ENCODE measurements at regions not wholly inside any gene's neighbourhood (a gene's known extent, or its start where the extent isn't known, plus 50 kb on each side); places are given as distances from the start of the nearest gene placed in this dataset.

- no peak for DNase-seq (ENCODE audit: low read depth, low spot score)
Observed at GRCh38 chr13:107764046-107764445, 451.3 kb downstream of the LIG4 start.

- DNase-seq (ENCODE audit: low read depth, low spot score): no peak
Observed at GRCh38 chr13:107753748-107754147, 461.6 kb downstream of the LIG4 start.

- DNase-seq (ENCODE audit: low read depth, low spot score): no peak
Observed at GRCh38 chr13:107753291-107753690, 462.0 kb downstream of the LIG4 start.

- no peak for DNase-seq (ENCODE audit: low read depth, low spot score)
Observed at GRCh38 chr13:107743983-107744382, 471.4 kb downstream of the LIG4 start.

GRCh38 chr13:107743526-107743925, 471.8 kb downstream of the LIG4 start:
- no peak for DNase-seq (ENCODE audit: low read depth, low spot score)

- no peak for DNase-seq (ENCODE audit: low read depth, low spot score)
Observed at GRCh38 chr13:107743100-107743499, 472.2 kb downstream of the LIG4 start.

GRCh38 chr13:107742544-107742943, 472.8 kb downstream of the LIG4 start:
- DNase-seq (ENCODE audit: low read depth, low spot score): no peak

GRCh38 chr13:107738004-107738403, 477.3 kb downstream of the LIG4 start:
- no peak for DNase-seq (ENCODE audit: low read depth, low spot score)

- no peak for DNase-seq (ENCODE audit: low read depth, low spot score)
Observed at GRCh38 chr13:107736731-107737130, 478.6 kb downstream of the LIG4 start.

- no peak for DNase-seq (ENCODE audit: low read depth, low spot score)
Observed at GRCh38 chr13:107736170-107736569, 479.2 kb downstream of the LIG4 start.

GRCh38 chr13:107734891-107735625, 480.3 kb downstream of the LIG4 start:
- no peak for DNase-seq (ENCODE audit: low read depth, low spot score)

- DNase-seq (ENCODE audit: low read depth, low spot score): no peak
Observed at GRCh38 chr13:107733276-107733675, 482.1 kb downstream of the LIG4 start.

GRCh38 chr13:107730813-107731212, 484.5 kb downstream of the LIG4 start:
- DNase-seq (ENCODE audit: low read depth, low spot score): no peak

GRCh38 chr13:107721125-107721869, 494.0 kb downstream of the LIG4 start:
- DNase-seq (ENCODE audit: low read depth, low spot score): no peak

GRCh38 chr13:107716741-107717140, 498.6 kb downstream of the LIG4 start:
- no peak for DNase-seq (ENCODE audit: low read depth, low spot score)

- DNase-seq (ENCODE audit: low read depth, low spot score): no peak
Observed at GRCh38 chr13:107716241-107716640, 499.1 kb downstream of the LIG4 start.

- no peak for DNase-seq (ENCODE audit: low read depth, low spot score)
Observed at GRCh38 chr13:107715496-107715895, 499.8 kb downstream of the LIG4 start.

GRCh38 chr13:107713314-107713713, 502.0 kb downstream of the LIG4 start:
- peak; percentile 10 for DNase-seq (ENCODE audit: low read depth, low spot score)

- no peak for DNase-seq (ENCODE audit: low read depth, low spot score)
Observed at GRCh38 chr13:107712145-107712860, 503.0 kb downstream of the LIG4 start.

- no peak for DNase-seq (ENCODE audit: low read depth, low spot score)
Observed at GRCh38 chr13:107690181-107690580, 525.2 kb downstream of the LIG4 start.

GRCh38 chr13:107685876-107686275, 529.5 kb downstream of the LIG4 start:
- no peak for DNase-seq (ENCODE audit: low read depth, low spot score)

- no peak for DNase-seq (ENCODE audit: low read depth, low spot score)
Observed at GRCh38 chr13:107681600-107681999, 533.7 kb downstream of the LIG4 start.

Data from pulmonary artery endothelial cell (primary cell).